GM10266 (cell line): ENCODE measurements at regions not wholly inside any gene's neighbourhood (a gene's known extent, or its start where the extent isn't known, plus 50 kb on each side); places are given as distances from the start of the nearest gene placed in this dataset.

Experiments used
- DNase-seq: peaks from one replicate; pipeline ENCODE4 v3.0.0; 2012; ENCODE audit errors: extremely low spot score
- CTCF ChIP-seq: IDR thresholded peaks from 2 replicates; pipeline ENCODE4 v1.5.1; 2012; ENCODE audit warnings: mild to moderate bottlenecking, low read depth; ENCODE audit not compliant: control insufficient read depth, insufficient read depth; ENCODE audit errors: missing control alignments

GRCh38 chr5:93886098-93886806 lies 144.9 kb upstream of the POU5F2 start:
- TF ChIP-seq CTCF, result no peak

GRCh38 chr5:93884254-93884653 lies 142.9 kb upstream of the POU5F2 start:
- no peak for TF ChIP-seq CTCF

More at GRCh38 chr5:93886098-93886806, 144.9 kb upstream of the POU5F2 start:
- no peak for DNase-seq

GRCh38 chr5:93883459-93883858 lies 142.1 kb upstream of the POU5F2 start:
- DNase-seq, result no peak
- TF ChIP-seq CTCF, result no peak

More at GRCh38 chr5:93884254-93884653, 142.9 kb upstream of the POU5F2 start:
- no peak for DNase-seq

- DNase-seq, result no peak
- TF ChIP-seq CTCF, result no peak
Measured at GRCh38 chr5:93875693-93876092, 134.3 kb upstream of the POU5F2 start.

GRCh38 chr5:93874491-93874890 lies 133.1 kb upstream of the POU5F2 start:
- no peak for DNase-seq
- no peak for TF ChIP-seq CTCF

GRCh38 chr5:93874080-93874479 lies 132.7 kb upstream of the POU5F2 start:
- no peak for DNase-seq
- no peak for TF ChIP-seq CTCF

- no peak for TF ChIP-seq CTCF
- DNase-seq, result no peak
Measured at GRCh38 chr5:93873211-93873736, 131.9 kb upstream of the POU5F2 start.
